ENCODE measurements at regions not wholly inside any gene's neighbourhood (a gene's known extent, or its start where the extent isn't known, plus 50 kb on each side); places are given as distances from the start of the nearest gene placed in this dataset.

- CTCF ChIA-PET = interaction anchor here (1.0 to 2.1 kb wide), 2 partner anchors 8 to 48 kb away, joined by 3 to 7 read pairs; no protein-coding TSS in a partner anchor
- Histone ChIP-seq H3K9me3 (ENCODE audit: control extremely low read depth in 1 of 5, control insufficient read depth in 4 of 5, insufficient read depth in 2 of 5, low read depth in 1 of 5, low read length in 4 of 5) (no peaks in the 10 kb centered on the region), H3K4me3 (ENCODE audit: control insufficient read depth in 1 of 7, extremely low read depth in 1 of 7, insufficient read depth in 4 of 7, low read depth in 2 of 7, low read length in 6 of 7) (no peak overlapping the region), H3K4me1 (ENCODE audit: control extremely low read depth in 1 of 4, control insufficient read depth in 4 of 4, insufficient read depth in 4 of 4, low read length in 3 of 4) (no peaks in the 10 kb centered on the region), H3K27me3 (replicated peaks in 2 of 5; ENCODE audit: control insufficient read depth in 4 of 5, insufficient read depth in 5 of 5, low read length in 4 of 5) (no peaks in the 10 kb centered on the region), H3K27ac (ENCODE audit: insufficient read depth in 1 of 2, low read depth in 1 of 2, low read length in 2 of 2, poor library complexity in 1 of 2, severe bottlenecking in 2 of 2) (no peak overlapping the region), H3K36me3 (ENCODE audit: control insufficient read depth in 4 of 4, insufficient read depth in 4 of 4, low read length in 3 of 4) (no peaks in the 10 kb centered on the region)
- POLR2A ChIA-PET = no interaction called here
- 75% methylated on average over 2 of the region's 4 CpGs for WGBS (ENCODE audit: insufficient coverage)
- no peak for DNase-seq
Measured at GRCh38 chr14:23776296-23776695, 140.1 kb downstream of the DHRS2 start.

- no peaks in the 10 kb centered on the region for H3K36me3 ChIP-seq (ENCODE audit: control insufficient read depth in 4 of 4, insufficient read depth in 4 of 4, low read length in 3 of 4)
- CTCF ChIA-PET = interaction anchor here (2.0 kb wide), 1 partner anchor 10 kb away, joined by 7 read pairs; no protein-coding TSS in a partner anchor
Measured at GRCh38 chr14:23785208-23785607, 149.0 kb downstream of the DHRS2 start.

GRCh38 chr14:23787436-23787835, 151.3 kb downstream of the DHRS2 start:
- ChIA-PET POLR2A (no interaction called here), CTCF (no interaction called here)
- no CpG with 5 or more reads among the region's 1 CpG for WGBS (ENCODE audit: insufficient coverage)
- Histone ChIP-seq H3K9me3 (ENCODE audit: control extremely low read depth in 1 of 5, control insufficient read depth in 4 of 5, insufficient read depth in 2 of 5, low read depth in 1 of 5, low read length in 4 of 5) (peaks cover 0 to 10% (median 4%) of the 10 kb centered on the region in 5 experiments), H3K4me3 (ENCODE audit: control insufficient read depth in 1 of 7, extremely low read depth in 1 of 7, insufficient read depth in 4 of 7, low read depth in 2 of 7, low read length in 6 of 7) (no peak overlapping the region), H3K27me3 (replicated peaks in 2 of 5; ENCODE audit: control insufficient read depth in 4 of 5, insufficient read depth in 5 of 5, low read length in 4 of 5) (peaks cover 0 to 2% (median 0%) of the 10 kb centered on the region in 5 experiments), H3K27ac (ENCODE audit: insufficient read depth in 1 of 2, low read depth in 1 of 2, low read length in 2 of 2, poor library complexity in 1 of 2, severe bottlenecking in 2 of 2) (no peak overlapping the region), H3K36me3 (ENCODE audit: control insufficient read depth in 4 of 4, insufficient read depth in 4 of 4, low read length in 3 of 4) (no peaks in the 10 kb centered on the region), H3K4me1 (ENCODE audit: control extremely low read depth in 1 of 4, control insufficient read depth in 4 of 4, insufficient read depth in 4 of 4, low read length in 3 of 4) (no peaks in the 10 kb centered on the region)
- no peak for DNase-seq

More at GRCh38 chr14:23785208-23785607, 149.0 kb downstream of the DHRS2 start:
- Histone ChIP-seq H3K27ac (ENCODE audit: insufficient read depth in 1 of 2, low read depth in 1 of 2, low read length in 2 of 2, poor library complexity in 1 of 2, severe bottlenecking in 2 of 2) (no peak overlapping the region), H3K4me3 (ENCODE audit: control insufficient read depth in 1 of 7, extremely low read depth in 1 of 7, insufficient read depth in 4 of 7, low read depth in 2 of 7, low read length in 6 of 7) (no peak overlapping the region), H3K27me3 (replicated peaks in 2 of 5; ENCODE audit: control insufficient read depth in 4 of 5, insufficient read depth in 5 of 5, low read length in 4 of 5) (peaks cover 0 to 2% (median 0%) of the 10 kb centered on the region in 5 experiments), H3K4me1 (ENCODE audit: control extremely low read depth in 1 of 4, control insufficient read depth in 4 of 4, insufficient read depth in 4 of 4, low read length in 3 of 4) (no peaks in the 10 kb centered on the region), H3K9me3 (ENCODE audit: control extremely low read depth in 1 of 5, control insufficient read depth in 4 of 5, insufficient read depth in 2 of 5, low read depth in 1 of 5, low read length in 4 of 5) (peaks cover 0 to 7% (median 3%) of the 10 kb centered on the region in 5 experiments)
- POLR2A ChIA-PET = no interaction called here
- 100% methylated on average over 1 of the region's 1 CpG for WGBS (ENCODE audit: insufficient coverage)
- no peak for DNase-seq

GRCh38 chr14:23789696-23790095, 153.5 kb downstream of the DHRS2 start:
- H3K9me3 ChIP-seq (ENCODE audit: control extremely low read depth in 1 of 5, control insufficient read depth in 4 of 5, insufficient read depth in 2 of 5, low read depth in 1 of 5, low read length in 4 of 5) = peaks cover 0 to 10% (median 4%) of the 10 kb centered on the region in 5 experiments
- no peaks in the 10 kb centered on the region for H3K4me1 ChIP-seq (ENCODE audit: control extremely low read depth in 1 of 4, control insufficient read depth in 4 of 4, insufficient read depth in 4 of 4, low read length in 3 of 4)
- H3K27me3 ChIP-seq (replicated peaks in 2 of 5; ENCODE audit: control insufficient read depth in 4 of 5, insufficient read depth in 5 of 5, low read length in 4 of 5) = peaks cover 0 to under 1% (median 0%) of the 10 kb centered on the region in 5 experiments
- H3K27ac ChIP-seq (ENCODE audit: insufficient read depth in 1 of 2, low read depth in 1 of 2, low read length in 2 of 2, poor library complexity in 1 of 2, severe bottlenecking in 2 of 2) = no peak overlapping the region
- H3K4me3 ChIP-seq (ENCODE audit: control insufficient read depth in 1 of 7, extremely low read depth in 1 of 7, insufficient read depth in 4 of 7, low read depth in 2 of 7, low read length in 6 of 7) = no peak overlapping the region
- WGBS (ENCODE audit: insufficient coverage) = no CpG with 5 or more reads among the region's 1 CpG
- no peak for DNase-seq
- no peaks in the 10 kb centered on the region for H3K36me3 ChIP-seq (ENCODE audit: control insufficient read depth in 4 of 4, insufficient read depth in 4 of 4, low read length in 3 of 4)
- CTCF ChIA-PET = no interaction called here
- POLR2A ChIA-PET = no interaction called here

GRCh38 chr14:23793532-23793931, 157.4 kb downstream of the DHRS2 start:
- WGBS (ENCODE audit: insufficient coverage) = 100% methylated on average over 2 of the region's 3 CpGs
- no peak for DNase-seq
- Histone ChIP-seq H3K27ac (ENCODE audit: insufficient read depth in 1 of 2, low read depth in 1 of 2, low read length in 2 of 2, poor library complexity in 1 of 2, severe bottlenecking in 2 of 2) (no peak overlapping the region), H3K9me3 (ENCODE audit: control extremely low read depth in 1 of 5, control insufficient read depth in 4 of 5, insufficient read depth in 2 of 5, low read depth in 1 of 5, low read length in 4 of 5) (peaks cover 0 to 12% (median 4%) of the 10 kb centered on the region in 5 experiments), H3K4me1 (ENCODE audit: control extremely low read depth in 1 of 4, control insufficient read depth in 4 of 4, insufficient read depth in 4 of 4, low read length in 3 of 4) (no peaks in the 10 kb centered on the region), H3K36me3 (ENCODE audit: control insufficient read depth in 4 of 4, insufficient read depth in 4 of 4, low read length in 3 of 4) (no peaks in the 10 kb centered on the region), H3K27me3 (replicated peaks in 2 of 5; ENCODE audit: control insufficient read depth in 4 of 5, insufficient read depth in 5 of 5, low read length in 4 of 5) (no peaks in the 10 kb centered on the region), H3K4me3 (ENCODE audit: control insufficient read depth in 1 of 7, extremely low read depth in 1 of 7, insufficient read depth in 4 of 7, low read depth in 2 of 7, low read length in 6 of 7) (no peak overlapping the region)
- CTCF ChIA-PET = no interaction called here
- POLR2A ChIA-PET = no interaction called here

- POLR2A ChIA-PET = no interaction called here
- 95% methylated on average over 3 of the region's 3 CpGs for WGBS (ENCODE audit: insufficient coverage)
- H3K27ac ChIP-seq (ENCODE audit: insufficient read depth in 1 of 2, low read depth in 1 of 2, low read length in 2 of 2, poor library complexity in 1 of 2, severe bottlenecking in 2 of 2) = no peak overlapping the region
- no peaks in the 10 kb centered on the region for H3K36me3 ChIP-seq (ENCODE audit: control insufficient read depth in 4 of 4, insufficient read depth in 4 of 4, low read length in 3 of 4)
- DNase-seq = no peak
- no peak overlapping the region for H3K4me3 ChIP-seq (ENCODE audit: control insufficient read depth in 1 of 7, extremely low read depth in 1 of 7, insufficient read depth in 4 of 7, low read depth in 2 of 7, low read length in 6 of 7)
- CTCF ChIA-PET = no interaction called here
- H3K9me3 ChIP-seq (ENCODE audit: control extremely low read depth in 1 of 5, control insufficient read depth in 4 of 5, insufficient read depth in 2 of 5, low read depth in 1 of 5, low read length in 4 of 5) = peaks cover 0 to 17% (median 5%) of the 10 kb centered on the region in 5 experiments
- no peaks in the 10 kb centered on the region for H3K27me3 ChIP-seq (replicated peaks in 2 of 5; ENCODE audit: control insufficient read depth in 4 of 5, insufficient read depth in 5 of 5, low read length in 4 of 5)
- H3K4me1 ChIP-seq (ENCODE audit: control extremely low read depth in 1 of 4, control insufficient read depth in 4 of 4, insufficient read depth in 4 of 4, low read length in 3 of 4) = no peaks in the 10 kb centered on the region
Measured at GRCh38 chr14:23800811-23801210, 152.8 kb upstream of the DHRS4 start.

- CTCF ChIA-PET = no interaction called here
- 29% methylated on average over 1 of the region's 2 CpGs for WGBS (ENCODE audit: insufficient coverage)
- Histone ChIP-seq H3K27ac (ENCODE audit: insufficient read depth in 1 of 2, low read depth in 1 of 2, low read length in 2 of 2, poor library complexity in 1 of 2, severe bottlenecking in 2 of 2) (no peak overlapping the region), H3K36me3 (ENCODE audit: control insufficient read depth in 4 of 4, insufficient read depth in 4 of 4, low read length in 3 of 4) (no peaks in the 10 kb centered on the region), H3K9me3 (ENCODE audit: control extremely low read depth in 1 of 5, control insufficient read depth in 4 of 5, insufficient read depth in 2 of 5, low read depth in 1 of 5, low read length in 4 of 5) (peaks cover 0 to 25% (median 7%) of the 10 kb centered on the region in 5 experiments), H3K27me3 (replicated peaks in 2 of 5; ENCODE audit: control insufficient read depth in 4 of 5, insufficient read depth in 5 of 5, low read length in 4 of 5) (no peaks in the 10 kb centered on the region), H3K4me3 (ENCODE audit: control insufficient read depth in 1 of 7, extremely low read depth in 1 of 7, insufficient read depth in 4 of 7, low read depth in 2 of 7, low read length in 6 of 7) (no peak overlapping the region), H3K4me1 (ENCODE audit: control extremely low read depth in 1 of 4, control insufficient read depth in 4 of 4, insufficient read depth in 4 of 4, low read length in 3 of 4) (no peaks in the 10 kb centered on the region)
- POLR2A ChIA-PET = no interaction called here
- DNase-seq = no peak
Measured at GRCh38 chr14:23801766-23802165, 151.8 kb upstream of the DHRS4 start.
